ENCODE measurements at regions not wholly inside any gene's neighbourhood (a gene's known extent, or its start where the extent isn't known, plus 50 kb on each side); places are given as distances from the start of the nearest gene placed in this dataset.

DNA sequence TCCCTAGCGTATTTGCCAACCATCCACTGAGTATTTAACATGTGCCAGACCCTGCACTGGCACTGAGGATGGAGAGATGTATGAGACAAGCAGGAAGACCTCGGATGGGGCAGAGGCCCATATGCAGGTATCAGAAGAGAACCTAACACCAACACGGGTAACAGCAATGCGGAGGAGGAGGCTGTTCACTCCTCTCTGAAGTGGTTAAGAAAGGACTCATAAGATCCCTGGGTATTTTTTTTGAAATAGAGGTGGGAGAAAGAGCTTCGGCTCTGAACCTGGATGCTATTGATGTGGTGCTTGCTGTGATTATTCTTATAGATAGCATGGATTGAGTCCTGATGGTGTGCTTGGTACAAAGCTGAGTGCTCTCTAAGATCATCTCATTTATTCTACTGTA, 418.3 kb downstream of the LPIN1 start:
- intact Hi-C loops (cut with micrococcal nuclease; ENCODE audit: unreplicated experiment), result no loop called here
- Histone ChIP-seq H3K4me3 (ENCODE audit: low read depth, low read length, poor library complexity, severe bottlenecking) (no peak overlapping the region), H3K4me2 (ENCODE audit: low read length) (no peak overlapping the region), H4K20me1 (ENCODE audit: insufficient read depth, low read length) (no peaks in the 10 kb centered on the region), H2AFZ (ENCODE audit: low read length) (no peak overlapping the region), H3K36me3 (ENCODE audit: insufficient read depth, low read length) (no peaks in the 10 kb centered on the region), H3K9me3 (ENCODE audit: low read length) (no peaks in the 10 kb centered on the region), H3K4me1 (ENCODE audit: insufficient read depth, low read length, poor library complexity, severe bottlenecking) (no peaks in the 10 kb centered on the region), H3K27ac (ENCODE audit: low read depth, low read length, poor library complexity, severe bottlenecking) (no peak overlapping the region), H3K9me2 (ENCODE audit: insufficient read depth, low read length) (no peaks in the 10 kb centered on the region), H3K79me2 (ENCODE audit: insufficient read depth, low read depth, low read length) (no peaks in the 10 kb centered on the region)
- no peak for DNase-seq (ENCODE audit: low spot score)
- TF ChIP-seq EZH2phosphoT487 (IDR thresholded peaks at IDR 0.05; ENCODE audit: borderline replicate concordance, low read depth, low read length), result no peak
- TF ChIP-seq, protein P1, sequence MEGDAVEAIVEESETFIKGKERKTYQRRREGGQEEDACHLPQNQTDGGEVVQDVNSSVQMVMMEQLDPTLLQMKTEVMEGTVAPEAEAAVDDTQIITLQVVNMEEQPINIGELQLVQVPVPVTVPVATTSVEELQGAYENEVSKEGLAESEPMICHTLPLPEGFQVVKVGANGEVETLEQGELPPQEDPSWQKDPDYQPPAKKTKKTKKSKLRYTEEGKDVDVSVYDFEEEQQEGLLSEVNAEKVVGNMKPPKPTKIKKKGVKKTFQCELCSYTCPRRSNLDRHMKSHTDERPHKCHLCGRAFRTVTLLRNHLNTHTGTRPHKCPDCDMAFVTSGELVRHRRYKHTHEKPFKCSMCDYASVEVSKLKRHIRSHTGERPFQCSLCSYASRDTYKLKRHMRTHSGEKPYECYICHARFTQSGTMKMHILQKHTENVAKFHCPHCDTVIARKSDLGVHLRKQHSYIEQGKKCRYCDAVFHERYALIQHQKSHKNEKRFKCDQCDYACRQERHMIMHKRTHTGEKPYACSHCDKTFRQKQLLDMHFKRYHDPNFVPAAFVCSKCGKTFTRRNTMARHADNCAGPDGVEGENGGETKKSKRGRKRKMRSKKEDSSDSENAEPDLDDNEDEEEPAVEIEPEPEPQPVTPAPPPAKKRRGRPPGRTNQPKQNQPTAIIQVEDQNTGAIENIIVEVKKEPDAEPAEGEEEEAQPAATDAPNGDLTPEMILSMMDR (conservative IDR thresholded peaks at IDR 0.05; ENCODE audit: low read length), result no peak
- ChIA-PET CTCF (ENCODE audit: unreplicated experiment) (no interaction called here), POLR2A (interaction anchor here (1.0 kb wide), 1 partner anchor 225 kb away, joined by 4 read pairs; no protein-coding TSS in a partner anchor)
- BruUV-seq (replicated peaks), result no TSS peak

DNA sequence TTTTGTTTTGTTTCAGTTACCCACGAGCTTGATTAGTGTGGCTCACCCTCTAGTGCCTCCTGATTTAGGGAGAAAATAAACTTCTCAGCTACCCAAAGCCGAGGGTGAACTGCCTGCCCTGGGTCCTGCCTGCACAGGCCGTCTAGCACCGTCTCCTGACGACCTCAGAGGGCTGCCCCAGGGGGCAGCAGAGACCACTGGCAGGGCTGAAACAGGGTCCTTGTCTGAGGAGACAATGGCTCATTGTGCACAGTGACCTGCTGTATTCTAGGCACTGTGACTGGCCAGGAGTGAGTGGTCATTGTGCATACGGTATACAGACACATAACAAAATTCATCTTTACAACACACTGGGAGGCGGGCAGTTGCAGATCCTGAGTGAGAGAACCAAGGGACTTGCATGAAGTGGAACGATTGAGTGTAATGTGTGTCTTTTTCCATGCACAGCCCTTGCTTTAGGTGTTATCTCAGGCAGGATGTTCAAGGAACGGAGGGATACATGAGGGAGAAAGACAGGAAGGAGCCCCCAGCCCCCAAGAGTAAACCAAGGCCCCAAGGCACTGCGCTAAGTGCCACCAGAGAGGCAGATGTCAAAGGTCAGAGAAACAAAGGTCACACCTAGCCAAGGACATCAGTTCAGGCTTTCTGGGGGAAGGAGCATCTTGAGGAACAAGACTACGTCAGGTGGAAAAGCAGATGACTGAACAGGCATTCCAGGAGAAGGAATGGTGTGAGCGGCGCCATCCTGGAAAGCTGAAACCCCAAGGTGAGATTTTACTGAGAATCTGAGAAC, 421.3 kb downstream of the LPIN1 start:
- ChIA-PET CTCF (ENCODE audit: unreplicated experiment) (interaction anchor here (1.4 kb wide), 1 partner anchor 14 kb away, joined by 3 read pairs; no protein-coding TSS in a partner anchor), POLR2A (interaction anchor here (0.8 to 1.1 kb wide), 2 partner anchors 27 to 41 kb away, joined by 3 read pairs; no protein-coding TSS in a partner anchor)
- H3K36me3 ChIP-seq (ENCODE audit: insufficient read depth, low read length), result no peaks in the 10 kb centered on the region
- intact Hi-C loops (cut with micrococcal nuclease; ENCODE audit: unreplicated experiment), result no loop called here
- no TSS peak for BruUV-seq (replicated peaks)
- no peak overlapping the region for H3K4me3 ChIP-seq (ENCODE audit: low read depth, low read length, poor library complexity, severe bottlenecking)
- no peak overlapping the region for H3K4me2 ChIP-seq (ENCODE audit: low read length)
- DNase-seq (ENCODE audit: low spot score), result no peak
- no peak overlapping the region for H2AFZ ChIP-seq (ENCODE audit: low read length)
- TF ChIP-seq, protein P1 (conservative IDR thresholded peaks at IDR 0.05; ENCODE audit: low read length), result 0 out of 2 replicates have a peak, but pooled peaks have one; percentile 20
- TF ChIP-seq EZH2phosphoT487 (IDR thresholded peaks at IDR 0.05; ENCODE audit: borderline replicate concordance, low read depth, low read length), result no peak
- H3K9me3 ChIP-seq (ENCODE audit: low read length), result no peaks in the 10 kb centered on the region
- H3K4me1 ChIP-seq (ENCODE audit: insufficient read depth, low read length, poor library complexity, severe bottlenecking), result no peaks in the 10 kb centered on the region
- H3K9me2 ChIP-seq (ENCODE audit: insufficient read depth, low read length), result no peaks in the 10 kb centered on the region
- H4K20me1 ChIP-seq (ENCODE audit: insufficient read depth, low read length), result no peaks in the 10 kb centered on the region
- H3K79me2 ChIP-seq (ENCODE audit: insufficient read depth, low read depth, low read length), result no peaks in the 10 kb centered on the region
- H3K27ac ChIP-seq (ENCODE audit: low read depth, low read length, poor library complexity, severe bottlenecking), result no peak overlapping the region

DNA sequence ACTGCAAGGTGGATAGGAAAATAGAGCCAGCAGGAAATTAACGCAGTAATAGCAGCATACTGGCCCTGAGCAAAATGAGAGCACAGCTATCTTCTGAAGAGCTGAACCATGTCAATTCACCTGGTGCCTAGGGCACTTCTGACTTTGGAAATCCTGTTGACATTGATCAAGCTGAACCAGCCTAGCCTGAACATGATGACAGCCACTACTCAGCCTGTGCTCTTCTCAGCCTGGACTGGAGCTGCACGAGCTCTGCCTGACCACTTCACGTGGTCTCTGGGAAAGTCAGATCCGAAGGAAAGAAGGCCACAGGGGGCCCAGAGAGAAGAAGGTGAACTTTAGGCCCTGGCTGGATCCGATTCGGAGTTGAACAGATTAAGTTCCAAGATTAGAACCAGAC, 421.9 kb downstream of the LPIN1 start:
- no peak for DNase-seq (ENCODE audit: low spot score)
- Histone ChIP-seq H3K4me2 (ENCODE audit: low read length) (no peak overlapping the region), H2AFZ (ENCODE audit: low read length) (no peak overlapping the region; the same call in 1 of the 2 replicates), H3K9me3 (ENCODE audit: low read length) (no peaks in the 10 kb centered on the region), H4K20me1 (ENCODE audit: insufficient read depth, low read length) (no peaks in the 10 kb centered on the region), H3K36me3 (ENCODE audit: insufficient read depth, low read length) (no peaks in the 10 kb centered on the region), H3K9me2 (ENCODE audit: insufficient read depth, low read length) (no peaks in the 10 kb centered on the region), H3K27ac (ENCODE audit: low read depth, low read length, poor library complexity, severe bottlenecking) (no peak overlapping the region), H3K79me2 (ENCODE audit: insufficient read depth, low read depth, low read length) (no peaks in the 10 kb centered on the region), H3K4me1 (ENCODE audit: insufficient read depth, low read length, poor library complexity, severe bottlenecking) (no peaks in the 10 kb centered on the region), H3K4me3 (ENCODE audit: low read depth, low read length, poor library complexity, severe bottlenecking) (no peak overlapping the region)
- TF ChIP-seq, protein P1 (conservative IDR thresholded peaks at IDR 0.05; ENCODE audit: low read length), result no peak
- no peak for TF ChIP-seq EZH2phosphoT487 (IDR thresholded peaks at IDR 0.05; ENCODE audit: borderline replicate concordance, low read depth, low read length)
- POLR2A ChIA-PET, result interaction anchor here (0.8 to 0.9 kb wide), 3 partner anchors 27 to 135 kb away, joined by 3 to 4 read pairs (median 3); no protein-coding TSS in a partner anchor
- intact Hi-C loops (cut with micrococcal nuclease; ENCODE audit: unreplicated experiment), result no loop called here
- CTCF ChIA-PET (ENCODE audit: unreplicated experiment), result interaction anchor here (1.4 kb wide), 1 partner anchor 14 kb away, joined by 3 read pairs; no protein-coding TSS in a partner anchor
- no TSS peak for BruUV-seq (replicated peaks)
